Uterus (tissue), 2 donors: ENCODE measurements at regions not wholly inside any gene's neighbourhood (a gene's known extent, or its start where the extent isn't known, plus 50 kb on each side); places are given as distances from the start of the nearest gene placed in this dataset.

Source experiments
- POLR2A ChIP-seq, 2 donors: fragments of 450-650 bp; IDR thresholded peaks; one replicate each; pipeline ENCODE4 v1.6.1; 2016; ENCODE audit warnings: antibody characterized with exemption in 2 of 2, mild to moderate bottlenecking in 1 of 2, moderate library complexity in 1 of 2
- TF ChIP-seq, protein P1 (sequence below), 4 experiments: fragments of 200-600 bp in 2 of 4; fragments of 450-650 bp in 2 of 4; sonication (generic) in 2 of 4; IDR thresholded peaks; one replicate each; pipeline ENCODE4 v1.5.1; 2016 to 2019; ENCODE audit warnings: antibody characterized with exemption in 4 of 4, mild to moderate bottlenecking in 2 of 4, moderate library complexity in 1 of 4

DNA sequence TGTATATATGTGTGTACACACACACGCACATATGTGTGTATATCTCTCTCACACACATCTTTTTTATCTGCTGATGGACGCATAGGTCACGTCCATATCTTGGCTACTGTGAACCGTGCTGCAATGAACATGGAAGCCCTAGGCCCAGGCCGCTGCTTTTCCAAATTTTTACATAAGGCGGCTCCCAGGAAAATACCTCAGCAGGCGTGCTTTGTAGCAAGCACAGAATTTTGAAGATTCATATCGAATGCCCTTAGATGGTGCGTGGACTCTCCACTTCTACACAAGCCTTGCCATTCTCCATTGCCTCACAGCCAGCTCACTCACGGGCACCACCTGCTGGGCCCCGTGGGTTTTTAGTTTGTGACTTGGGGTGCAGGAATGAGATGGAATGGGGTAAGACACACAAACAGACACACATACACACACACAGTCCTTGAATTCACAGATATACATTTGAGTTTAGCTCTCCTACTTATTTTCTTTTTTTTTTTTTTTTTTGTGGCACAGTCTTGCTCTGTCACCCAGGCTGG is 57.9 kb upstream of the RNF32 start:
- TF ChIP-seq, protein P1, sequence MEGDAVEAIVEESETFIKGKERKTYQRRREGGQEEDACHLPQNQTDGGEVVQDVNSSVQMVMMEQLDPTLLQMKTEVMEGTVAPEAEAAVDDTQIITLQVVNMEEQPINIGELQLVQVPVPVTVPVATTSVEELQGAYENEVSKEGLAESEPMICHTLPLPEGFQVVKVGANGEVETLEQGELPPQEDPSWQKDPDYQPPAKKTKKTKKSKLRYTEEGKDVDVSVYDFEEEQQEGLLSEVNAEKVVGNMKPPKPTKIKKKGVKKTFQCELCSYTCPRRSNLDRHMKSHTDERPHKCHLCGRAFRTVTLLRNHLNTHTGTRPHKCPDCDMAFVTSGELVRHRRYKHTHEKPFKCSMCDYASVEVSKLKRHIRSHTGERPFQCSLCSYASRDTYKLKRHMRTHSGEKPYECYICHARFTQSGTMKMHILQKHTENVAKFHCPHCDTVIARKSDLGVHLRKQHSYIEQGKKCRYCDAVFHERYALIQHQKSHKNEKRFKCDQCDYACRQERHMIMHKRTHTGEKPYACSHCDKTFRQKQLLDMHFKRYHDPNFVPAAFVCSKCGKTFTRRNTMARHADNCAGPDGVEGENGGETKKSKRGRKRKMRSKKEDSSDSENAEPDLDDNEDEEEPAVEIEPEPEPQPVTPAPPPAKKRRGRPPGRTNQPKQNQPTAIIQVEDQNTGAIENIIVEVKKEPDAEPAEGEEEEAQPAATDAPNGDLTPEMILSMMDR (IDR thresholded peaks at IDR 0.05) = no peak
- no peak for TF ChIP-seq POLR2A (IDR thresholded peaks at IDR 0.05)
